ENCODE measurements at regions not wholly inside any gene's neighbourhood (a gene's known extent, or its start where the extent isn't known, plus 50 kb on each side); places are given as distances from the start of the nearest gene placed in this dataset.
A peak's percentile ranks its signal among the peaks of the same experiment; 100 is the strongest.
"Not testable (repeated sequence)": the region's sequence is repeated elsewhere in the genome, so short reads cannot be mapped to it uniquely, and the experiment has no call there.

DNA sequence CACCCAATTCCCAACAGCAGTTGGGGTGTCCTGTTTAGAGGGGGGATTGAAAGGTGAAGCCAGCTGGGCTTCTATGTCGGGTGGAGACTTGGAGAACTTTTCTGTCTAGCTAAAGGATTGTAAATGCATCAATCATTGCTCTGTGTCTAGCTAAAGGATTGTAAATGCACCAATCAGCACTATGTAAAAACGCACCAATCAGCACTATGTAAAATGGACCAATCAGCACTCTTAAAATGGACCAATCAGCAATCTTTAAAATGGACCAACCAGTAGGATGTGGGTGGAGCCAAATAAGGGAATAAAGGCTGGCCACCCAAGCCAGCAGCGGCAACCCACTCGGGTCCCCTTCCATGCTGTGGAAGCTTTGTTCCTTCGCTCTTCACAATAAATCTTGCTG, 1518.6 kb upstream of the RAG2 start:
- not testable (repeated sequence) for DNase-seq

- not testable (repeated sequence) for DNase-seq
These were observed 1517.3 kb upstream of the RAG2 start for GRCh38 chr11:38115381-38115780.

DNA sequence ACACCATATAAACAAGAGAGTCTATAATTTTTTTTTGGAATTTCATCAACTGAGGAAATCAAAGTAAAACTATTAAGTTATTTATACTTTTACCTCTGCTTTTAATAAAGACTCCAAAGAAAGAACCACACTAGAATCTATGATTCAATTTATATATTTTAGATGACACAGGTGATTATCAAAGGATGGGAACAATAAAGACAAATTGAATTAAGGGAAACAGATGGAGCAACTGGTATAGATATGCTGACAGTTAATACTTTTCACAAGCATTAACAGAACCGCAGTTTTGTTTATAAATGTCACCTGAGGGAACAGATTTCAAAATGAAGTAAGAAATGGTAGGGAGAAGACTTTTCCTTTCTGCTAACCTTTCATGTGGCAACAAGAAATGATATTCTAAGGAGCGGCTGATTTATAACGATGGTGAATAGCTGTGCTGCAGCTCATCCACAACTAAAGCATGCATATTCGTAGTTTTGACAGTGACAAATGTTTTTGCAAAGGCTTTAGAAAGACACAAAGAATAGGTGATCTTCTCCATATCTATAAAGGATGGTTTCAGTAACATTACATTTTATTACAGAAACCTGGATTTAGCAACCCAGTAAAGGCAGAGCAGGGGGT, 1502.9 kb upstream of the RAG2 start:
- DNase-seq: no peak

DNA sequence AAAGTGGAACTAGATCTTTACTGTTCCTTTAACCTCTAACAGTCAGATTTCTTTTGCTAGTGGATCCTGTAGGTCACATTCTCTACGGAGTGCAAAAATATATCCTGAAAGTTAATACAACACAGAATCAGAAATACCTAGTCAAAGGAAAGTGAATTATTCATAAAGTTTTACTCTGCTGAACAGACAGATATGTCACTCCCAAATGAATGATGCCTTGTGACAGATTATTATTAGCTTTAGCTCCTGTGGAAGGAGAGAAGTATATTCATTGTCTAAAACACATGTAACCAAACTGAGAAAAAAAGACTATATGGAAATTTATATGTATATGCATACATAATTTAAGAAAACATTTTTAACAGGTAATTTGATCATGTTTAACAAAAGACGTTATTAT, 1497.2 kb upstream of the RAG2 start:
- DNase-seq: no peak

DNA sequence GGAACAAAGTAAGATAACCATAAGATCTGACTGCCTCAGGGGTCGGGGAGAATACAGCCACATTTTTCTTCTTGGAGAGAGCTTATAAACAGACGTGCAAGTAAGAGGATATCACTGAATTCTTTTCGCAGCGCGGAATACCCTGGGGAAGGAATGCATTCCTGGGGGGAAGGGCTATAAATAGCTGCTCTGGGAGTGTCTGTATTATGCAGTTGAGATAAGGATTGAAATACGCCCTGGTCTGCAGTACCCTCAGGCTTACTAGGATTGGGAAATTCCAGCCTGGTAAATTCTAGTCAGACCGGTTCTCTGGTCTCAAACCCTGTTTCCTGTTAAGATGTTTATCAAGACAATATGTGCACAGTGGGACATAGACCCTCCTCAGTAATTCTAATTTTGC, 1491.7 kb upstream of the RAG2 start:
- DNase-seq: no peak

DNA sequence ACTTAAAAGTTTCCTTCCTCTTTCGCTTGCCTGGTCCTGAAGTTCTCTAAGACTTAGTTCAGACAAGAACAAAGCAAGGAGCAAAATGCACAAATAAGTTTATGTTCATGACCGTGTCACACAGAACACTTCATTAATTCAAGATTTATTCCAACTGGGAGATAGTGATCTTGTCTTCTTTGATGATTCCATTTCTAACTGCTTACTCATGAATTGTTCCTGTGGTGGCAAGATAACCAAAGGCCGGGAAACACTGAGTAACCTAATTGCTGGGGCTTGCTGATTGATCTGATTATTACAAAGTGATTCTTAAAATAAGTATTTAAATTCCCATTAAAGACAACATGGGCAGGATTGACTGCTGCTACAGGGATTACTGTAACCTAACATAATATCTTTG, 1462.9 kb upstream of the RAG2 start:
- no peak for DNase-seq

GRCh38 chr11:38060136-38060535, 1462.1 kb upstream of the RAG2 start:
- no peak for DNase-seq

DNA sequence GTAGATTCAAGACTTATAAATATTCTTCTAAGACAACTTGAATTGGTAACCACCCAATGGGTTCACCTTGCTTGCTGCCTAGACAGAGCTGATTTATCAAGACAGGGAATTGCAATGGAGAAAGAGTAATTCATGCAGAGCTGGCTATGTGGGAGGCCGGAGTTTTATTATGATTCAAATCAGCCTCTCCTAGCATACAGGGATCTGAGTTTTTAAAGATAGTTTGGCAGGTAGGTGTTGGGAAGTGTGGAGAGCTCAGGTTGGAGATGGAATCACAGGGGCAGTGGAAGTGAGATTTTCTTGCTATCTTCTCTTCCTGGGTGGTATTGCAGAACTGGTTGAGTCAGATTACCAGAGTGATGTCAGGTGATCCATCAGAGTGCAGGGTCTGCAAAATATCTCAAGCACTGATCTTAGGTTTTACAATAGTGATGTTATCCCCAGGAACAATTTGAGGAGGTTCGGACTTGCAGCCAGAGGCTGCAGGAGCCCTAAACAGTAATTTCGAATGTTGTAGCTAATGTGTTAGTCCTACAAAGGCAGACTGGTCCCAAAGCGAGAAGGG, 1448.6 kb upstream of the RAG2 start:
- no peak for DNase-seq

DNA sequence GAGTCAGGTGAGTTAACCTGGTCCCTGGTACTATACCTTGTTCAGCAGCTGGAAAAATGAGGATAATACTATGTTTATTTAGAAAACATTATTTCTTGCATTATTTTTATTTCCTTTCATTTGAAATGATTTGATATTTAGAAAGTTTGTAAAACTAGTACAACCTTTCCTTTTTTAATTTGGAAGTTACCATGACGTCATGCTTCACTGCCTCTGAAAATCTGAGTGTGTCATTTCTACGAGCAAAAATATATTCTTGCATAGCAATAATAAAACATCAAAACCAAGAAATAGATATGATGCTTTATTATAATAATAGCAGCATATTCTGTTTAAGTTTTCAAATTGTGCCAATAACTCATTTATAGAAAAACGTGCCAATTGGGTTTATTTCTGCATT, 1445.0 kb upstream of the RAG2 start:
- DNase-seq: no peak

GRCh38 chr11:38038777-38039176, 1440.7 kb upstream of the RAG2 start:
- no peak for DNase-seq

DNA sequence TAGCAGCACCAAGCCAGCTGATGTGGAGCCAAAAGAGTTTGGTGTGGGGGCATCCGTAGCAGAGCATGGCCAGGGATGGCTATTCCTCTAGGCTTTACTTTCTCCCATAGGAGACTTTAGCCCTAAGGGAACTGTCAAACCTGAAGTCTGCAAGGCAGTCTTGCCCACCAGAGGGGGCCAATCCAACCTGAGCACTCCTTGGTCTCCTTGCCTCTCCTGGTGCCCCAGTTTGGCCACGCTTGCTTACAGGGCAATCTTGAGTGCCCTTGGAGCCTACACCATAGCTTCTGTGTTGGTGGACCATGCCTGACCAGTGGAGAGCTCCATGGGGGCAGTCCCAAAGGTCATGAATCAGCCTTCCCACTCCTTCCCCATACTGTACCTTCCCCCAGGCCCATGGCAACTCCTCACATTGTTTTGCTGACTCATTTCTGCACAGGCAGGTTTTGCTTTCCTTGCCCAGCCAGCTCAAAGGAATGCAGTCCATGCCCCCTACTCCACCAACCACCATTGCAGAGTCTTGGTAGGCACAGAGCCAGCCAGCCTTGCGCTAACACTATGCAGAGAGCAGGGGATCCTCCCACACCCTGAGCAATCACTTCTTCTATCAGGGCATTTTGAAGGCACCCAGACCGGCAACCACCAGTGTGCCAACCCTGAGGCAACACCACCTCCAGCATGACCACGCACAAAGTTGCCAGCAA, 1421.2 kb upstream of the RAG2 start:
- no peak for DNase-seq

DNA sequence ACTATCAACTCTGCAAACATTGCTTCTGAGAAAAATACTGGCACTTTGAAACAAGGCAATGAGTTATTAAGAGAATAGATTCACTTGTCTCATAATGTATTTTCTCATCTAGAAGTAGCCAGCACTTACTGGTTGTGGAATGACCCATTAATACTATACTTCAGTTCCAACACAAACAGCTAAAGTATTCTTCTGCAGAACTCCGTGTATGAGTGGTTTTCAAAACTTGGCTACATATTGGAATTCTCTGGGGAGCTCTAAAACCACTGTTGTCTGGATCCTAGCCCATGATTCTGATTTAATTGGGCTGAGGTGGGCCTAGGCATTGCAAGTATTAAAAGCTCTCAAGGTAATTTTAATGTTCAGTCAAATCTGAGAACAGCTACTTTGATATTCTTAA, 1416.4 kb upstream of the RAG2 start:
- no peak for DNase-seq

DNA sequence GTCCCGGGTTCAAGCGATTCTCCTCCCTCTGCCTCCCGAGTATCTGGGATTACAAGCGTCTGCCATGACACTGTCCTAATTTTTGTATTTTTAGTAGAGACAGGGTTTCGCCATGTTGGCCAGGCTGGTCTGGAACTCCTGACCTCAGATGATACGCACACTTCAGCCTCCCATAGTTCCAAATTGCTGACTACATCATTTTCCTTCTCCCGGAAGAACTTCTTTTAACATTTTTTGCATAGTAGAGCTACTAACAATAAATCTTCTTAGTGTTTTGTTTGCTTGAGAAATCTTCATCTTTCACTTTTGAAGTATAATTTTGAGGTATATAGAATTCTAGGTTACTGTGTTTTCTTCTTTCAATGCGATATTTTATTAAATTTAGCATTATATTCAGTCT, 1415.1 kb upstream of the RAG2 start:
- DNase-seq: no peak

DNA sequence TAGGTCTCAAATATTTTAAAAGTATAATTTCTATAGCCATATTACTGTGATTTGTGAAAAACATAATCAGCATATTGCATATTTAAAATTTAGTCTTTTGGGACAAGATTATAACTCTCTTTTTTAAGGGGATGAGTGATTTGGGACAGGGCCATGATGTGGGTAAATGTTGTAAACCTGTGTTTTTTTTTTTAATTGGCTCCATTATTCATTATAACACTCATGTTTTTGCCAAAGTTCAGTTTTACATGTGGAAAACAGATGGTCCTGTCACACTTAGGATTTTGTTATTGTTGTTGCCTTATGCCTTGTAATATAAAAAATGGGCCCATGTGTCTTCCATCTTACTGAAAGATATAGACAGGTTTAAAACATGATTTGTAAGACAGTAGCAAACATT, 1413.5 kb upstream of the RAG2 start:
- no peak for DNase-seq

DNA sequence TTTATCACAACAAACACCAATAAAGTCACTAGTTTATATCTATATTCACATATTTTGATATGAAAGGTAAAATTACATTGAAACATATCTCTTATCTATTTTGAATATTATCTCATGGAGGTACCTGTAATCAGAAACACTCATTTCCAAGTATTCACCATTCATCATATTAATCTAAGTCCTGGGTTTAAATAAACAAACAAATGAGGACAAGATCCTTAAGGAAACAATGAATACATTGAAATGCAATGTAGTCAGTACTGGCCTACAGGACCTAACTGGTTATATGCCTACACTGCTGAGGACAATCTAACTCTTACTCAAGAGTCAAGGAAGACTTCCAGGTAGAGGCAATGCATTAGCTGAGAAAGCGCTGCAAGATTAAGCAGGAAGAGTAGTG, 1411.9 kb upstream of the RAG2 start:
- DNase-seq: no peak

DNA sequence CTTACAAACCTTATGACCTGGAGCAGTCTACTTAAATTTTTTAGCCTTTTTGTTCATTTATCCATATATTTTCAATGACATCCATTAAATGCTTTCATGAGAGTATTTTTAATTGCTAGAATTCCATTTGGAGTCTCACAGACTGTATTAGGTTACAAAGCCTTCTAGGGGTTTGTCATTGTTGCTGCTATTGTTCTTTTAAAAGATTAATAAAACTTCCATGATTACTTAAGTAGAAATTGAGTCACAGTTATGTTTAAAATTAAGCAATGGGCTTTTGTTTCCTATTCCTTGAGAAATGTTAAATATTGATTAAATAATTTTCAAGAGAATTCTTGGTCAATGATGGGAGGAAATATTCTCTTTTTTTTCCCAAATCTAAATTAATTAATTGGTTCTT, 1408.4 kb upstream of the RAG2 start:
- no peak for DNase-seq

DNA sequence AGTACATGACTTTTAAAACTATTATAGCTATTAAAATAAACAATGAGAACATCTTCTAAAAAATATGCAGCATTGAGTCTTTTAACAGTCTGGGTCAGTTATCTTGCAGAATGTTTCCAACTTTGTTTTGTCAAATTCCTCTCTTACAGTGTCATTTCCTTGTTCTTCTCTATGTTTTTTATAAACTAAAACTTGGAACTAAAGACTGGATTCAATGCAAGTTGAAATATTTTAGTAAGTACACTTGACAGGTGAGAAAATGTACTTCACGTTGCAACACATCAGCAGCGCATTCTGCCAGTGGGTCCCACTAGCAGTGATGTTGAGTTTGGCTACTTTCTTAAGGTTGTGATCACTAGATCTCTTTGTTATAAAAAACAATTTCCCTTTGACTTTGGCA, 1407.6 kb upstream of the RAG2 start:
- no peak for DNase-seq

- no peak for DNase-seq
These were observed 1401.1 kb upstream of the RAG2 start for GRCh38 chr11:37999171-37999570.

DNA sequence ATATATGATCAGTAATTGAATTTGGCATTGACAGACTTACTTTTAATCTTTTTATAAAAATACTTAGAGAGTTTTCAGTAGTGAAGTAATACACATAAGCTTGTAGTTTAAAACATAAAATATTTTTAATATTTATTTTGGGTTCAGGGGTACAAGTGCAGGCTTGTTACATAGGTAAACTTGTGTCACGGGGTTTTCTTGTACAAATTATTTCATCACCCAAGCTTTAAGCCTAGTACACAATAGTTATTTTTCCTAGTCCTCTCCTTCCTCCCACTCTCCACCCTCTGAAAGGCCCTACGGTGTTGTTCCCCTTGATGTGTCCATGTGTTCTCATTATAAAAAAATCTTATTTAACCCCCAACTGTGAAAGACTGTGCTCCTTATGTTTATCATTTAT, 1397.8 kb upstream of the RAG2 start:
- no peak for DNase-seq

DNA sequence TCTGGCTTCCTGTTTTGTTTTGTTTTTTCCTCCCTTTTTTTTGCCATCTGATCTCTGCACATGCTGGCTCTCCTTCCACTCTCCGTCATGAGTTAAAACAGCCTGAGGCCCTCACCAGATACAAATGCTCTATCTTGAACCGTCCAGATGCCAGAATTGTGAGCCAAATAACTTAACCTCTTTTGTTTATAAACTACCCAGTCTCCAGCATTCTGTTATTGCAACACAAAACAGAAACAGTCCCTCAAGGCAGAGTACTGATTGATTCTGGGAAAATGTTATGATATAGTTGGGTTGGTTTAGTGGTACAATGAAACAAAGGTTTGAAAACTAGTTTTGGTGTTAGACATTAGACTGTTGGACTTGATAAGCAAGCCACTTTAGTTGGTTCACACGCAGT, 1390.0 kb upstream of the RAG2 start:
- DNase-seq: no peak

GRCh38 chr11:37984991-37985390, 1387.0 kb upstream of the RAG2 start:
- no peak for DNase-seq

- DNase-seq: peak; percentile 6
These were observed 1380.6 kb upstream of the RAG2 start for GRCh38 chr11:37978647-37979046.

DNA sequence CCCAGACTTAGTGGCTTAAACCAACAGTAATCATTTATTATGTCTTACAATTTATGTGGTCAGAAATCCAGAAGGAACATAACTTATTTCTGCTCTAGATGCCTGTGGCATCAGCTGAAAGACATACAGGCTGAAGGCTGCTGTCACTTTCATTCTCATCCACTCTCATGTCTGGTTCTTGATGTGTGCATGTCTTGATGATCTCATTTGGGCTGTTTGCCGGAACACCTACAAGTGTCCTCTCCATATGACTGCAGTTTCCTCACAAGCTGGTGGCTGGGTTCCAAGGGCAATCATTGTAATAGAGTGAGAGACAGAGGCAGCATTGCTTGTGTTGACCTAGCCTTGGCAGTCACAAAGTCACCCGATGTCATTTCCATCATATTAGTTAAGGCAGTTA, 1375.9 kb upstream of the RAG2 start:
- DNase-seq: peak; percentile 15

DNA sequence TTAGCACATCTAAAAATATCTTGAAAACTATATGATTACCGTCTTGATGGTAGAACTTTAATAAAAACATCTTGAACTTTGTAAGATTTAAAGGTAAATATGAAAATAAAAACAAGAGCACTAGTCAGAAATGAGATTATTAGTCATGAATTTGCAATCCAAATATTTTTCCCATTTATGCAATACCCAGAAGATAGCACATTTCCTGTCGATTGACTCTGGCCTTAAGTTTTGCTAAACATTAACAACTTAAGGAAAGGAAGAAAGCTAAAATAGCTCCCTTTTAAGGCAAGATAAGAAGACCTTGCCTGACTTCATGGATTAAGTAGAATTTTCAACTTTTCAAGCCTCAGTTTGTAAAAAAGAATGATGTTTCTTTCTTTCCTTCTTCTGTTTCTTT, 1374.7 kb upstream of the RAG2 start:
- no peak for DNase-seq

- not testable (repeated sequence) for DNase-seq
These were observed 1371.3 kb upstream of the RAG2 start for GRCh38 chr11:37969336-37969735.
